Epithelial cell of proximal tubule (primary cell): ENCODE measurements at regions not wholly inside any gene's neighbourhood (a gene's known extent, or its start where the extent isn't known, plus 50 kb on each side); places are given as distances from the start of the nearest gene placed in this dataset.

Experiments used
- DNase-seq: peaks from one replicate; pipeline ENCODE4 v3.0.0-alpha.2; 2011; ENCODE audit warnings: low read depth
- H3K4me3 ChIP-seq: 2 replicates; pipeline ENCODE4 v1.5.1; 2011; ENCODE audit warnings: low read depth, mild to moderate bottlenecking, low read length
- CTCF ChIP-seq: conservative IDR thresholded peaks from 2 replicates; pipeline ENCODE4 v1.5.1; 2012; ENCODE audit warnings: low read depth, mild to moderate bottlenecking, low read length

DNA sequence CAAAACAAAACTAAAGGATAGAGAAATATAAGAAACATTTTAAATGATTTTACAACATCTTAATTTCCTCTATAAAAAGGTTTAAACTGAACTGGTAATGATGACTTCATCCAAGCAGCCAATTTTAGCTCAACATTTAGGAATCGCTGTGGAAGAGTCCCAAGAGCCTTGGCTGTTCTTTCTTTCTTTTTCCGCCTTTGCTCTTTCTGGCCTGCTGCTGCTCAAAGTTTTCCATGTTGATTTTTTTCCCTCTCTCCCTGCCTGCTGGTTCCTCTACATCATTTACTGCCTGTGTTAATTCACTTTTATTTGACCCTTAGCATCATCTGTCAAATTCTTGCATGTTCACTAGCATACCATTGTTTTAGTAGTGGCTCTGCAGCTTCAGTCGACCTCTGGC lies 146.9 kb downstream of the EVX1 start:
- no peak for DNase-seq
- no peak for TF ChIP-seq CTCF
- H3K4me3 ChIP-seq = no peak overlapping the region

GRCh38 chr7:27392477-27392876 lies 149.9 kb downstream of the EVX1 start:
- no peak for DNase-seq
- no peak overlapping the region for H3K4me3 ChIP-seq
- TF ChIP-seq CTCF = no peak

GRCh38 chr7:27394871-27395270 lies 152.3 kb downstream of the EVX1 start:
- no peak for TF ChIP-seq CTCF
- DNase-seq = no peak
- H3K4me3 ChIP-seq = no peak overlapping the region

GRCh38 chr7:27395626-27396025 lies 153.0 kb downstream of the EVX1 start:
- no peak for TF ChIP-seq CTCF
- no peak overlapping the region for H3K4me3 ChIP-seq
- no peak for DNase-seq

DNA sequence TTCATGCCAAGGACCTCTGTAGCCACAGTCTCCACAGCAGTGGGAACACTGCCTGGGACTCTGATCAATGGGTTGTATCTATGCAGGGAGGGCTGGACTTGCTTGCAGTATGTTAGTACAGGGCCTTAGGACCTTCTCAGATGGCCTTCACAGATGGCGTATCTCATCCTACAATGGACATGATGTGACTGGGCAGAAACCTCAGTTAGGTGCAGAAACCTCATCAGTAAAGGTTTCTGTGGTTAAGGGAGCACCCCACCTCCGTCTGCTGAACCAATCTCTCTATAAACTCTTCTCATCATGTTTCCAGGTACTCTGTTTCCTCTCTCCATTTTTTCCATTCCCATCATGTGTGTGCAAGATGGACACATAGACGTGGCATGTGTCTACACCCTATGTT lies 154.9 kb downstream of the EVX1 start:
- TF ChIP-seq CTCF = no peak
- no peak for DNase-seq
- H3K4me3 ChIP-seq = no peak overlapping the region

DNA sequence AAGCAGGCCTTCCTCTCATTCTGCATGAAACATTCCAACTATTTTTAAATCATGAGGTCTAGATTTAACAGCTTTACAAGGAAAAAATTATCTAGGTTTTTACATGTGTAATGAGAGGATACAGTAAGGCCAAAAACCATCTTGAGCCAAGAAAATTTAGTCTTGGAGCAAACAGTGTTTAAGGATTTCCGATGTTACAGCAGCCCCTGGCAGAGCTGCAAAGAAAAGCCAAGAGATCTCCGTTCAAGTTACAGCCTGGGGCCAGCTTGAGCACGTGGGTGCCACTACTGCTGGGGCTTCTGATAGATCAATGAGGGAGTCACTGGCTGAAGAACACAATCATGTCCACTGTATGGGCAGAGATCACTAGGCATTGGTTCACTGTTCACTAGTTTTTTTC lies 156.2 kb downstream of the EVX1 start:
- no peak for TF ChIP-seq CTCF
- H3K4me3 ChIP-seq = no peak overlapping the region
- no peak for DNase-seq

- TF ChIP-seq CTCF = no peak
- DNase-seq = no peak
- H3K4me3 ChIP-seq = no peak overlapping the region
Observed at GRCh38 chr7:27399791-27400567, 157.4 kb downstream of the EVX1 start.
